ENCODE measurements at regions not wholly inside any gene's neighbourhood (a gene's known extent, or its start where the extent isn't known, plus 50 kb on each side); places are given as distances from the start of the nearest gene placed in this dataset.
"Not testable (repeated sequence)": the region's sequence is repeated elsewhere in the genome, so short reads cannot be mapped to it uniquely, and the experiment has no call there.

DNA sequence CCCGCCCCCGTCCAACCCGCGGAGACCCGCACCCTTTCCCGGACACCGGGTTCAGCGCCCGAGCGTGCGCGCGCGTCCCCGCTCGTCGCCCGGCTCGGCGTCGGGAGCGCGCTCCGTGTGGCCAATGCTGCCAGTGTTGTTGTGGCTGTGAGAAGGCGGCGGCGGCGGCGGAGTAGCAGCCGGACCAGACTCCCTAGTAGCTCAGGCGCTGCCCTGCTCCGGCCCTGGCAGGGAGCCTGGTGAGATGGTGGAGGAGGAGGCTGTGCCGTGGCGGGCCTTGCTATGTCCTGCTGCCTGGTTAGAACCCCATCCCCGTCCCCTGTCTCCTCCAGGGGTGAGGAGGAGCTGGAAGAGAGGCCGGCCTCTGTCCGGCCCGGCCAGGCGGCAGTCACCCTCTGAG, 553.2 kb downstream of the TUBA3C start (continued):
- TF ChIP-seq, protein P1, sequence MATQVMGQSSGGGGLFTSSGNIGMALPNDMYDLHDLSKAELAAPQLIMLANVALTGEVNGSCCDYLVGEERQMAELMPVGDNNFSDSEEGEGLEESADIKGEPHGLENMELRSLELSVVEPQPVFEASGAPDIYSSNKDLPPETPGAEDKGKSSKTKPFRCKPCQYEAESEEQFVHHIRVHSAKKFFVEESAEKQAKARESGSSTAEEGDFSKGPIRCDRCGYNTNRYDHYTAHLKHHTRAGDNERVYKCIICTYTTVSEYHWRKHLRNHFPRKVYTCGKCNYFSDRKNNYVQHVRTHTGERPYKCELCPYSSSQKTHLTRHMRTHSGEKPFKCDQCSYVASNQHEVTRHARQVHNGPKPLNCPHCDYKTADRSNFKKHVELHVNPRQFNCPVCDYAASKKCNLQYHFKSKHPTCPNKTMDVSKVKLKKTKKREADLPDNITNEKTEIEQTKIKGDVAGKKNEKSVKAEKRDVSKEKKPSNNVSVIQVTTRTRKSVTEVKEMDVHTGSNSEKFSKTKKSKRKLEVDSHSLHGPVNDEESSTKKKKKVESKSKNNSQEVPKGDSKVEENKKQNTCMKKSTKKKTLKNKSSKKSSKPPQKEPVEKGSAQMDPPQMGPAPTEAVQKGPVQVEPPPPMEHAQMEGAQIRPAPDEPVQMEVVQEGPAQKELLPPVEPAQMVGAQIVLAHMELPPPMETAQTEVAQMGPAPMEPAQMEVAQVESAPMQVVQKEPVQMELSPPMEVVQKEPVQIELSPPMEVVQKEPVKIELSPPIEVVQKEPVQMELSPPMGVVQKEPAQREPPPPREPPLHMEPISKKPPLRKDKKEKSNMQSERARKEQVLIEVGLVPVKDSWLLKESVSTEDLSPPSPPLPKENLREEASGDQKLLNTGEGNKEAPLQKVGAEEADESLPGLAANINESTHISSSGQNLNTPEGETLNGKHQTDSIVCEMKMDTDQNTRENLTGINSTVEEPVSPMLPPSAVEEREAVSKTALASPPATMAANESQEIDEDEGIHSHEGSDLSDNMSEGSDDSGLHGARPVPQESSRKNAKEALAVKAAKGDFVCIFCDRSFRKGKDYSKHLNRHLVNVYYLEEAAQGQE (IDR thresholded peaks at IDR 0.05; ENCODE audit: low read depth): no peak

DNA sequence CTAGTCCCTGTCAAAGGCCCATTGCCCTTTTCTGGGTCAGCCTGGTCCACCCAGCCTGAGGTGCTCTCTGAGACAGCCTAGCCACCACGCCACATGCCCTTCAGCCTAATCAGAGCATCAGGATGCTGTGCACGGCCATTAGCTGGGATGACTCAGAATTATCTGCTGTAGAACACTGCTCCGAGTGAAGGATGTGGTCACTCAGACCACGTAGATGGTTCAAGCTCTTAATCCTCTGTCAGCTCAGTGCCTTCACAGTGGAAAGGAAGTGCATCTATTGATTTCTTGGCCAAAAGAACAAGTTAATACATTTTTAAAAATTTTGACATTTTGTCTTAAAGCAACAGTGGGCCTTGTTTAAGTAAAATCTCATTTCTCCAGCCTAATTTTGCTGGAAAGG, 557.6 kb downstream of the TUBA3C start:
- H3K4me3 ChIP-seq (replicated peaks in 1 of 2; ENCODE audit: low read depth in 1 of 2, low read length in 2 of 2); H2AFZ ChIP-seq (ENCODE audit: low read depth, low read length, poor library complexity, severe bottlenecking); POLR2A ChIA-PET; CTCF ChIA-PET; H3K79me2 ChIP-seq (ENCODE audit: insufficient read depth, low read length); DNase-seq (ENCODE audit: low read depth, low spot score); H3K27me3 ChIP-seq (ENCODE audit: insufficient read depth, low read length); H4K20me1 ChIP-seq (ENCODE audit: insufficient read depth); H3K4me1 ChIP-seq (ENCODE audit: control insufficient read depth in 1 of 2, insufficient read depth in 2 of 2, low read length in 2 of 2); H3K9me2 ChIP-seq (ENCODE audit: insufficient read depth); RAD21 ChIA-PET (ENCODE audit: low non-redundant PET in 1 of 2, low total read pairs in 2 of 2, uncharacterized antibody in 2 of 2, unreplicated experiment in 2 of 2); BruUV-seq (replicated peaks); H3K9me3 ChIP-seq (ENCODE audit: control insufficient read depth in 1 of 2, insufficient read depth in 1 of 2, low read depth in 1 of 2, low read length in 2 of 2); intact Hi-C loops (cut with micrococcal nuclease); H3K27ac ChIP-seq (ENCODE audit: low read depth, low read length); ATAC-seq; H3K4me2 ChIP-seq (ENCODE audit: low read length); H3K36me3 ChIP-seq (ENCODE audit: control insufficient read depth in 1 of 2, insufficient read depth in 2 of 2, low read length in 2 of 2); H3K9ac ChIP-seq (ENCODE audit: low read length): not testable (repeated sequence)

DNA sequence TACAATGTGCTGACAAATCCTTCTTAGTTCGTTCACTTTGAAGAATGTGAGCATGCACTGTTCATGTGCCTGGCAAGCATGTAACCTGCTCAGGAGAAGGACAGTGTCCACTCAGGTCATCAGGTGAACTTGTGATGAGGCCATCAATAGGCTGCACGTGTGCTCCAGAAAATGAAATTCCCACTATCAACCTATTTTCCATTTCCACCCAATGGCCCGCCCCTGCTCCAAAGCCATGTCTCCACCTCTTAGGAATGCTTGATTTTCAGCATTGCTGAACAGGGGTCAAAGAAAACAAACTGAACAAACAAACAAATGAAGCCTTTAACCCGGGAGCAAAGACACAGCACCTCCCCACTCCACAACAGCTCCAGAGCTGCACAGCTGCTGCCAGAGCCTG, 563.2 kb downstream of the TUBA3C start:
- BruUV-seq (replicated peaks); H3K9me2 ChIP-seq (ENCODE audit: insufficient read depth); intact Hi-C loops (cut with micrococcal nuclease); H3K9me3 ChIP-seq (ENCODE audit: control insufficient read depth in 1 of 2, insufficient read depth in 1 of 2, low read depth in 1 of 2, low read length in 2 of 2); H3K27ac ChIP-seq (ENCODE audit: low read depth, low read length); H3K27me3 ChIP-seq (ENCODE audit: insufficient read depth, low read length); H3K4me2 ChIP-seq (ENCODE audit: low read length); H3K4me1 ChIP-seq (ENCODE audit: control insufficient read depth in 1 of 2, insufficient read depth in 2 of 2, low read length in 2 of 2); H4K20me1 ChIP-seq (ENCODE audit: insufficient read depth); H3K79me2 ChIP-seq (ENCODE audit: insufficient read depth, low read length); DNase-seq (ENCODE audit: low read depth, low spot score); H3K4me3 ChIP-seq (replicated peaks in 1 of 2; ENCODE audit: low read depth in 1 of 2, low read length in 2 of 2); H3K36me3 ChIP-seq (ENCODE audit: control insufficient read depth in 1 of 2, insufficient read depth in 2 of 2, low read length in 2 of 2); CTCF ChIA-PET; RAD21 ChIA-PET (ENCODE audit: low non-redundant PET in 1 of 2, low total read pairs in 2 of 2, uncharacterized antibody in 2 of 2, unreplicated experiment in 2 of 2); ATAC-seq; POLR2A ChIA-PET; H3K9ac ChIP-seq (ENCODE audit: low read length); H2AFZ ChIP-seq (ENCODE audit: low read depth, low read length, poor library complexity, severe bottlenecking): not testable (repeated sequence)

DNA sequence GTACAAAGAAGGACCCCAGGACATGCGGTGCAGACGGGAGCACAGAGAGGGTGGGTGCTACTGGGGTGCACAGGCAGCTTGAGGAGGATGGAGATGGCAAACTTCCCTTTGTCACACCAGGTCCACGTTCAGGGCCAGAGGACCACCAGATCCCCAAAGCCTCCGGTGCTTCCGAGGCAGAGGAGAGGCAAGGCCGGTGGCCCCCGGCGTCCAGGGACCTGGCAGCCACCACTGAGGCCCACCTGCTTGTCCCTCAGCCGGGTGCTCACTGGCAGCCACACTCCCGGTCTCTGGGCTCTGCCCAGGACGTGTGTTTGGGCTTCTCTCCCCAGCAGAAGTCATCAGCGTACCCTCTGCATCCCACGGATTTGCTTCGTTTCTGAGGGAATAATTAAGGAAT, 571.1 kb downstream of the TUBA3C start:
- RAD21 ChIA-PET (ENCODE audit: low non-redundant PET in 1 of 2, low total read pairs in 2 of 2, uncharacterized antibody in 2 of 2, unreplicated experiment in 2 of 2); BruUV-seq (replicated peaks); H4K20me1 ChIP-seq (ENCODE audit: insufficient read depth); intact Hi-C loops (cut with micrococcal nuclease); H3K9me2 ChIP-seq (ENCODE audit: insufficient read depth); CTCF ChIA-PET; H3K4me2 ChIP-seq (ENCODE audit: low read length); H2AFZ ChIP-seq (ENCODE audit: low read depth, low read length, poor library complexity, severe bottlenecking); H3K27me3 ChIP-seq (ENCODE audit: insufficient read depth, low read length); H3K79me2 ChIP-seq (ENCODE audit: insufficient read depth, low read length); H3K4me3 ChIP-seq (replicated peaks in 1 of 2; ENCODE audit: low read depth in 1 of 2, low read length in 2 of 2); POLR2A ChIA-PET; H3K4me1 ChIP-seq (ENCODE audit: control insufficient read depth in 1 of 2, insufficient read depth in 2 of 2, low read length in 2 of 2); DNase-seq (ENCODE audit: low read depth, low spot score); H3K36me3 ChIP-seq (ENCODE audit: control insufficient read depth in 1 of 2, insufficient read depth in 2 of 2, low read length in 2 of 2); H3K9me3 ChIP-seq (ENCODE audit: control insufficient read depth in 1 of 2, insufficient read depth in 1 of 2, low read depth in 1 of 2, low read length in 2 of 2); ATAC-seq; H3K27ac ChIP-seq (ENCODE audit: low read depth, low read length); H3K9ac ChIP-seq (ENCODE audit: low read length): not testable (repeated sequence)

DNA sequence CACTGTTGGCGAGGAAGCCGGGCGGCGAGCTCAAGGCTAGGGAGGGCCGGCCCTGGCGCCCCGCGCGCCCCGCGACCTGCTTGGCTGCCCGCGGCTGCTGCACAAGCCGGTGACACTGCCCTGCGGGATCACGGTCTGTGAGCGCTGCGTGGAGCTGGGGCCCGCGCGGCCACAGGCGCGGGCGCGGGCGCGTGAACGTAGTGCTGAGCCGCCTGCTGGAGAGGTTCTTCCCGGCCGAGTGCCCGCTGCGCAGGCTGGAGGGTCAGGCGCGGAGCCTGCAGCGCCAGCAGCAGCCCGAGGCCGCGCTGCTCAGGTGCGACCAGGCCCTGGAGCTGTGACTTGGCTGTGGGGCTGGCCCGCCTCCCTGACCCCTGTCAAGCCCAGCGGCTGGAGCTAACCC, 572.3 kb downstream of the TUBA3C start:
- H3K27ac ChIP-seq (ENCODE audit: low read depth, low read length); H3K79me2 ChIP-seq (ENCODE audit: insufficient read depth, low read length); DNase-seq (ENCODE audit: low read depth, low spot score); RAD21 ChIA-PET (ENCODE audit: low non-redundant PET in 1 of 2, low total read pairs in 2 of 2, uncharacterized antibody in 2 of 2, unreplicated experiment in 2 of 2); H3K4me2 ChIP-seq (ENCODE audit: low read length); H3K9me2 ChIP-seq (ENCODE audit: insufficient read depth); H3K36me3 ChIP-seq (ENCODE audit: control insufficient read depth in 1 of 2, insufficient read depth in 2 of 2, low read length in 2 of 2); H3K4me3 ChIP-seq (replicated peaks in 1 of 2; ENCODE audit: low read depth in 1 of 2, low read length in 2 of 2); CTCF ChIA-PET; H4K20me1 ChIP-seq (ENCODE audit: insufficient read depth); H2AFZ ChIP-seq (ENCODE audit: low read depth, low read length, poor library complexity, severe bottlenecking); BruUV-seq (replicated peaks); POLR2A ChIA-PET; ATAC-seq; H3K27me3 ChIP-seq (ENCODE audit: insufficient read depth, low read length); H3K9me3 ChIP-seq (ENCODE audit: control insufficient read depth in 1 of 2, insufficient read depth in 1 of 2, low read depth in 1 of 2, low read length in 2 of 2); H3K4me1 ChIP-seq (ENCODE audit: control insufficient read depth in 1 of 2, insufficient read depth in 2 of 2, low read length in 2 of 2); intact Hi-C loops (cut with micrococcal nuclease); H3K9ac ChIP-seq (ENCODE audit: low read length): not testable (repeated sequence)

All from HCT116 (cell line).